MCF 10A (cell line): ENCODE measurements at regions not wholly inside any gene's neighbourhood (a gene's known extent, or its start where the extent isn't known, plus 50 kb on each side); places are given as distances from the start of the nearest gene placed in this dataset.

Experiments
- BruUV-seq: library from RNA; stranded (reverse); fragments of 400-500 nt; replicated peaks from 2 replicates; lab custom pipeline; 2021; lab: Mats Ljungman, UMichigan
- CTCF ChIA-PET: fragments of 300-600 bp; sonication (Branson Sonifier 250); formaldehyde crosslinking; extraction: SDS; loops from one replicate; lab custom pipeline; 2021; ENCODE audit warnings: antibody characterized with exemption, inconsistent platforms; lab: Yijun Ruan, JAX
- POLR2A ChIA-PET: fragments of 300-600, 350-650 bp; sonication (Branson Sonifier 250); formaldehyde crosslinking; extraction: SDS; loops from one replicate; lab custom pipeline; 2020; ENCODE audit warnings: antibody characterized with exemption, inconsistent platforms; lab: Yijun Ruan, JAX
- DNase-seq: peaks from one replicate; pipeline ENCODE4 v3.0.0-alpha.2; 2018; ENCODE audit not compliant: unreplicated experiment
- H3K27ac Mint-ChIP-seq: one replicate; pipeline ENCODE4 v1.8.0; 2022; ENCODE audit warnings: mild to moderate bottlenecking, low read depth, mixed read lengths; ENCODE audit not compliant: unreplicated experiment
- H3K27me3 Mint-ChIP-seq: one replicate; pipeline ENCODE4 v1.8.0; 2022; ENCODE audit warnings: mixed read lengths; ENCODE audit not compliant: insufficient read depth, unreplicated experiment
- H3K36me3 Mint-ChIP-seq: one replicate; pipeline ENCODE4 v1.8.0; 2022; ENCODE audit warnings: mild to moderate bottlenecking, moderate library complexity, mixed read lengths; ENCODE audit not compliant: insufficient read depth, unreplicated experiment
- H3K4me1 Mint-ChIP-seq: one replicate; pipeline ENCODE4 v1.8.0; 2022; ENCODE audit warnings: mixed read lengths; ENCODE audit not compliant: insufficient read depth, unreplicated experiment
- H3K4me3 Mint-ChIP-seq: one replicate; pipeline ENCODE4 v1.8.0; 2022; ENCODE audit warnings: mild to moderate bottlenecking, moderate library complexity, mixed read lengths; ENCODE audit not compliant: unreplicated experiment
- H3K9me3 Mint-ChIP-seq: one replicate; pipeline ENCODE4 v1.8.0; 2022; ENCODE audit warnings: mixed read lengths; ENCODE audit not compliant: unreplicated experiment
- CTCF ChIP-seq: fragments of 200-600 bp; IDR thresholded peaks from one replicate; pipeline ENCODE4 v1.8.0; 2022; ENCODE audit warnings: antibody characterized with exemption, mild to moderate bottlenecking; ENCODE audit not compliant: unreplicated experiment
- intact Hi-C: fragments of 100-400 bp; cut with micrococcal nuclease; formaldehyde crosslinking; loops from 2 replicates; pipeline ENCODE4 v1.14.1; 2022

- Mint-ChIP-seq H3K36me3 (no peaks in the 10 kb centered on the region), H3K4me1 (peaks cover 6% of the 10 kb centered on the region), H3K9me3 (no peaks in the 10 kb centered on the region), H3K27me3 (no peaks in the 10 kb centered on the region), H3K27ac (no peak overlapping the region), H3K4me3 (no peak overlapping the region)
- CTCF ChIA-PET, result interaction anchor here (0.6 to 0.7 kb wide), 2 partner anchors 373 to 1516 kb away, joined by 3 read pairs; no protein-coding TSS in a partner anchor
- POLR2A ChIA-PET, result no interaction called here
- no peak for TF ChIP-seq CTCF
- DNase-seq, result no peak
- intact Hi-C loops, result no loop called here
- no TSS peak for BruUV-seq
Observed at GRCh38 chr3:66104535-66104934, 65.8 kb upstream of the MAGI1 start.

- no peaks in the 10 kb centered on the region for H3K9me3 Mint-ChIP-seq
- no peak overlapping the region for H3K4me3 Mint-ChIP-seq
- H3K36me3 Mint-ChIP-seq, result no peaks in the 10 kb centered on the region
- no TSS peak for BruUV-seq
- TF ChIP-seq CTCF, result no peak
- H3K27ac Mint-ChIP-seq, result no peak overlapping the region
- H3K4me1 Mint-ChIP-seq, result peaks cover 8% of the 10 kb centered on the region
- ChIA-PET POLR2A (interaction anchor here (0.6 kb wide), 1 partner anchor 51 kb away, joined by 3 read pairs; no protein-coding TSS in a partner anchor), CTCF (no interaction called here)
- H3K27me3 Mint-ChIP-seq, result no peaks in the 10 kb centered on the region
- no peak for DNase-seq
- intact Hi-C loops, result no loop called here
Observed at GRCh38 chr3:66103729-66104128, 65.0 kb upstream of the MAGI1 start.

- Mint-ChIP-seq H3K27me3 (no peaks in the 10 kb centered on the region), H3K27ac (no peak overlapping the region), H3K9me3 (no peaks in the 10 kb centered on the region), H3K36me3 (no peaks in the 10 kb centered on the region), H3K4me1 (peaks cover 5% of the 10 kb centered on the region), H3K4me3 (no peak overlapping the region)
- ChIA-PET CTCF (no interaction called here), POLR2A (no interaction called here)
- no peak for DNase-seq
- no peak for TF ChIP-seq CTCF
- BruUV-seq, result no TSS peak
- intact Hi-C loops, result no loop called here
Observed at GRCh38 chr3:66101901-66102300, 63.2 kb upstream of the MAGI1 start.

- intact Hi-C loops, result no loop called here
- ChIA-PET CTCF (no interaction called here), POLR2A (no interaction called here)
- Mint-ChIP-seq H3K9me3 (no peaks in the 10 kb centered on the region), H3K27me3 (no peaks in the 10 kb centered on the region), H3K27ac (no peak overlapping the region), H3K4me3 (no peak overlapping the region), H3K36me3 (no peaks in the 10 kb centered on the region), H3K4me1 (peaks cover 5% of the 10 kb centered on the region)
- TF ChIP-seq CTCF, result no peak
- no TSS peak for BruUV-seq
- no peak for DNase-seq
Observed at GRCh38 chr3:66099541-66100065, 60.9 kb upstream of the MAGI1 start.
